Neural cell (in vitro differentiated cells): ENCODE measurements at regions not wholly inside any gene's neighbourhood (a gene's known extent, or its start where the extent isn't known, plus 50 kb on each side); places are given as distances from the start of the nearest gene placed in this dataset.

Experiments
- H2AFZ ChIP-seq: fragments of 200-600, 300-800 bp; sonication (generic), shearing (Covaris generic); 2 replicates; pipeline ENCODE4 v1.6.0; 2014; ENCODE audit warnings: low read depth, mild to moderate bottlenecking, antibody characterized with exemption, low read length, moderate library complexity
- H3F3A ChIP-seq: fragments of 200-600 bp; shearing (Covaris generic); 2 replicates; pipeline ENCODE4 v1.6.1; 2016; ENCODE audit warnings: mild to moderate bottlenecking, moderate library complexity, mixed read lengths, antibody characterized with exemption, low read length; ENCODE audit not compliant: insufficient read depth, poor library complexity, severe bottlenecking
- H3K27ac ChIP-seq: fragments of 200-600, 300-800 bp; sonication (generic), shearing (Covaris generic); 2 replicates; pipeline ENCODE4 v1.5.1; 2014; ENCODE audit warnings: mild to moderate bottlenecking, low read length, moderate library complexity
- H3K27me3 ChIP-seq: fragments of 300-800, 200-600 bp; sonication (generic), shearing (Covaris generic); 2 replicates; pipeline ENCODE4 v1.6.0; 2014; ENCODE audit warnings: mild to moderate bottlenecking, low read depth, low read length, moderate library complexity; ENCODE audit not compliant: insufficient read depth
- H3K36me3 ChIP-seq: fragments of 300-800, 200-600 bp; sonication (generic), shearing (Covaris generic); 2 replicates; pipeline ENCODE4 v1.5.1; 2014; ENCODE audit warnings: mild to moderate bottlenecking, antibody characterized with exemption, low read length, moderate library complexity; ENCODE audit not compliant: insufficient read depth
- H3K4me2 ChIP-seq: fragments of 300-800, 200-600 bp; sonication (generic), shearing (Covaris generic); 2 replicates; pipeline ENCODE4 v1.6.0; 2014; ENCODE audit warnings: mild to moderate bottlenecking, low read length
- H3K4me3 ChIP-seq: fragments of 300-800, 200-600 bp; sonication (generic), shearing (Covaris generic); 2 replicates; pipeline ENCODE4 v1.5.1; 2014; ENCODE audit warnings: mild to moderate bottlenecking, low read length, moderate library complexity
- H3K79me2 ChIP-seq: fragments of 200-600 bp; shearing (Covaris generic); replicated peaks from 2 replicates; pipeline ENCODE4 v1.6.0; 2014; ENCODE audit warnings: mild to moderate bottlenecking, low read length, moderate library complexity; ENCODE audit not compliant: insufficient read depth
- H3K9ac ChIP-seq: fragments of 300-800, 200-600 bp; sonication (generic), shearing (Covaris generic); 2 replicates; pipeline ENCODE4 v1.6.1; 2016; ENCODE audit warnings: mild to moderate bottlenecking, low read length, mixed read lengths
- H3K9me2 ChIP-seq: fragments of 200-600 bp; shearing (Covaris generic); 2 replicates; pipeline ENCODE4 v1.6.1; 2016; ENCODE audit warnings: mild to moderate bottlenecking, low read length, mixed read lengths; ENCODE audit not compliant: insufficient read depth
- H3K9me3 ChIP-seq: fragments of 200-600, 300-800 bp; sonication (generic), shearing (Covaris generic); 2 replicates; pipeline ENCODE4 v1.6.1; 2016; ENCODE audit warnings: mild to moderate bottlenecking, mixed run types, low read length, moderate library complexity, mixed read lengths
- H4K20me1 ChIP-seq: fragments of 200-600 bp; shearing (Covaris generic); 2 replicates; pipeline ENCODE4 v1.6.1; 2016; ENCODE audit warnings: mild to moderate bottlenecking, mixed run types; ENCODE audit not compliant: insufficient read depth
- EP300 ChIP-seq: fragments of 450-650 bp; conservative IDR thresholded peaks from 2 replicates; pipeline ENCODE4 v1.6.1; 2014; ENCODE audit warnings: antibody characterized with exemption, mild to moderate bottlenecking, moderate library complexity; ENCODE audit not compliant: poor library complexity, severe bottlenecking
- EZH2 ChIP-seq: fragments of 200-600, 300-800 bp; shearing (Covaris generic), sonication (generic); IDR thresholded peaks from 2 replicates; pipeline ENCODE4 v1.6.1; 2014; ENCODE audit warnings: antibody characterized with exemption, low read length, borderline replicate concordance, mild to moderate bottlenecking; ENCODE audit not compliant: insufficient read depth, poor library complexity, severe bottlenecking
- MXI1 ChIP-seq: fragments of 450-650 bp; conservative IDR thresholded peaks from 2 replicates; pipeline ENCODE4 v1.6.1; 2014; ENCODE audit warnings: antibody characterized with exemption, mild to moderate bottlenecking; ENCODE audit not compliant: poor library complexity, severe bottlenecking
- POLR2AphosphoS5 ChIP-seq: IDR thresholded peaks from 2 replicates; pipeline ENCODE4 v1.6.1; 2012
- RAD21 ChIP-seq: fragments of 450-650 bp; conservative IDR thresholded peaks from 2 replicates; pipeline ENCODE4 v1.6.1; 2014; ENCODE audit warnings: antibody characterized with exemption, mild to moderate bottlenecking, moderate library complexity
- SMC3 ChIP-seq: fragments of 450-650 bp; conservative IDR thresholded peaks from 2 replicates; pipeline ENCODE4 v1.6.1; 2014; ENCODE audit warnings: antibody characterized with exemption, mild to moderate bottlenecking, moderate library complexity; ENCODE audit not compliant: poor library complexity
- TAF1 ChIP-seq: IDR thresholded peaks from 2 replicates; pipeline ENCODE4 v1.6.1; 2012; ENCODE audit warnings: low read depth
- TF ChIP-seq, protein P1 (sequence below): fragments of 450-650 bp; IDR thresholded peaks from 2 replicates; pipeline ENCODE4 v1.5.1; 2014; ENCODE audit warnings: antibody characterized with exemption, mild to moderate bottlenecking, moderate library complexity; ENCODE audit not compliant: poor library complexity, severe bottlenecking
- TF ChIP-seq, protein P2 (sequence below): IDR thresholded peaks from 2 replicates; pipeline ENCODE4 v1.6.1; 2012; ENCODE audit warnings: borderline replicate concordance

GRCh38 chr2:55116598-55116964 is 66.3 kb upstream of the RTN4 start:
- no peak overlapping the region for H3K4me3 ChIP-seq
- H3K36me3 ChIP-seq = no peaks in the 10 kb centered on the region
- no peak overlapping the region for H2AFZ ChIP-seq
- no peak overlapping the region for H3K9ac ChIP-seq
- no peaks in the 10 kb centered on the region for H3K9me3 ChIP-seq
- no peaks in the 10 kb centered on the region for H3F3A ChIP-seq
- H3K4me2 ChIP-seq = no peak overlapping the region
- no peak overlapping the region for H3K27ac ChIP-seq
- H3K79me2 ChIP-seq = no peaks in the 10 kb centered on the region
- H3K27me3 ChIP-seq = no peaks in the 10 kb centered on the region
- H3K9me2 ChIP-seq = no peaks in the 10 kb centered on the region
- H4K20me1 ChIP-seq = no peaks in the 10 kb centered on the region
- TF ChIP-seq MXI1 = no peak
- TF ChIP-seq, protein P1, sequence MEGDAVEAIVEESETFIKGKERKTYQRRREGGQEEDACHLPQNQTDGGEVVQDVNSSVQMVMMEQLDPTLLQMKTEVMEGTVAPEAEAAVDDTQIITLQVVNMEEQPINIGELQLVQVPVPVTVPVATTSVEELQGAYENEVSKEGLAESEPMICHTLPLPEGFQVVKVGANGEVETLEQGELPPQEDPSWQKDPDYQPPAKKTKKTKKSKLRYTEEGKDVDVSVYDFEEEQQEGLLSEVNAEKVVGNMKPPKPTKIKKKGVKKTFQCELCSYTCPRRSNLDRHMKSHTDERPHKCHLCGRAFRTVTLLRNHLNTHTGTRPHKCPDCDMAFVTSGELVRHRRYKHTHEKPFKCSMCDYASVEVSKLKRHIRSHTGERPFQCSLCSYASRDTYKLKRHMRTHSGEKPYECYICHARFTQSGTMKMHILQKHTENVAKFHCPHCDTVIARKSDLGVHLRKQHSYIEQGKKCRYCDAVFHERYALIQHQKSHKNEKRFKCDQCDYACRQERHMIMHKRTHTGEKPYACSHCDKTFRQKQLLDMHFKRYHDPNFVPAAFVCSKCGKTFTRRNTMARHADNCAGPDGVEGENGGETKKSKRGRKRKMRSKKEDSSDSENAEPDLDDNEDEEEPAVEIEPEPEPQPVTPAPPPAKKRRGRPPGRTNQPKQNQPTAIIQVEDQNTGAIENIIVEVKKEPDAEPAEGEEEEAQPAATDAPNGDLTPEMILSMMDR = no peak
- no peak for TF ChIP-seq RAD21
- no peak for TF ChIP-seq POLR2AphosphoS5
- TF ChIP-seq EZH2 = no peak
- TF ChIP-seq EP300 = no peak
- TF ChIP-seq, protein P2, sequence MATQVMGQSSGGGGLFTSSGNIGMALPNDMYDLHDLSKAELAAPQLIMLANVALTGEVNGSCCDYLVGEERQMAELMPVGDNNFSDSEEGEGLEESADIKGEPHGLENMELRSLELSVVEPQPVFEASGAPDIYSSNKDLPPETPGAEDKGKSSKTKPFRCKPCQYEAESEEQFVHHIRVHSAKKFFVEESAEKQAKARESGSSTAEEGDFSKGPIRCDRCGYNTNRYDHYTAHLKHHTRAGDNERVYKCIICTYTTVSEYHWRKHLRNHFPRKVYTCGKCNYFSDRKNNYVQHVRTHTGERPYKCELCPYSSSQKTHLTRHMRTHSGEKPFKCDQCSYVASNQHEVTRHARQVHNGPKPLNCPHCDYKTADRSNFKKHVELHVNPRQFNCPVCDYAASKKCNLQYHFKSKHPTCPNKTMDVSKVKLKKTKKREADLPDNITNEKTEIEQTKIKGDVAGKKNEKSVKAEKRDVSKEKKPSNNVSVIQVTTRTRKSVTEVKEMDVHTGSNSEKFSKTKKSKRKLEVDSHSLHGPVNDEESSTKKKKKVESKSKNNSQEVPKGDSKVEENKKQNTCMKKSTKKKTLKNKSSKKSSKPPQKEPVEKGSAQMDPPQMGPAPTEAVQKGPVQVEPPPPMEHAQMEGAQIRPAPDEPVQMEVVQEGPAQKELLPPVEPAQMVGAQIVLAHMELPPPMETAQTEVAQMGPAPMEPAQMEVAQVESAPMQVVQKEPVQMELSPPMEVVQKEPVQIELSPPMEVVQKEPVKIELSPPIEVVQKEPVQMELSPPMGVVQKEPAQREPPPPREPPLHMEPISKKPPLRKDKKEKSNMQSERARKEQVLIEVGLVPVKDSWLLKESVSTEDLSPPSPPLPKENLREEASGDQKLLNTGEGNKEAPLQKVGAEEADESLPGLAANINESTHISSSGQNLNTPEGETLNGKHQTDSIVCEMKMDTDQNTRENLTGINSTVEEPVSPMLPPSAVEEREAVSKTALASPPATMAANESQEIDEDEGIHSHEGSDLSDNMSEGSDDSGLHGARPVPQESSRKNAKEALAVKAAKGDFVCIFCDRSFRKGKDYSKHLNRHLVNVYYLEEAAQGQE = no peak
- TF ChIP-seq TAF1 = no peak
- TF ChIP-seq SMC3 = no peak

GRCh38 chr2:55115761-55116597 is 65.7 kb upstream of the RTN4 start:
- Histone ChIP-seq H3K4me3 (no peak overlapping the region), H3K9me3 (no peaks in the 10 kb centered on the region), H3K9ac (no peak overlapping the region), H3K27me3 (no peaks in the 10 kb centered on the region), H4K20me1 (no peaks in the 10 kb centered on the region), H3K36me3 (no peaks in the 10 kb centered on the region), H3K9me2 (no peaks in the 10 kb centered on the region), H3K27ac (no peak overlapping the region), H3F3A (no peaks in the 10 kb centered on the region), H3K79me2 (no peaks in the 10 kb centered on the region), H3K4me2 (no peak overlapping the region), H2AFZ (no peak overlapping the region)
- TF ChIP-seq, protein P2 = no peak
- TF ChIP-seq EP300 = no peak
- no peak for TF ChIP-seq MXI1
- no peak for TF ChIP-seq EZH2
- TF ChIP-seq RAD21 = no peak
- no peak for TF ChIP-seq TAF1
- TF ChIP-seq POLR2AphosphoS5 = no peak
- TF ChIP-seq, protein P1 = no peak
- no peak for TF ChIP-seq SMC3
